HG03103 (cell line): ENCODE measurements at regions not wholly inside any gene's neighbourhood (a gene's known extent, or its start where the extent isn't known, plus 50 kb on each side); places are given as distances from the start of the nearest gene placed in this dataset.
"Not testable (repeated sequence)": the region's sequence is repeated elsewhere in the genome, so short reads cannot be mapped to it uniquely, and the experiment has no call there.

Experiments
- ATAC-seq: cut with Tn5 transposase; IDR thresholded peaks from one replicate; pipeline ENCODE4 v1.9.1; 2021; ENCODE audit warnings: low read depth; ENCODE audit not compliant: unreplicated experiment

GRCh38 chr10:29804025-29804852, 169.5 kb upstream of the SVIL start:
- no peak for ATAC-seq

- ATAC-seq: no peak
Observed at GRCh38 chr10:29802171-29802570, 167.4 kb upstream of the SVIL start.

GRCh38 chr10:29798921-29799690, 164.3 kb upstream of the SVIL start:
- no peak for ATAC-seq

- no peak for ATAC-seq
Observed at GRCh38 chr10:29797616-29798015, 162.8 kb upstream of the SVIL start.

- no peak for ATAC-seq
Observed at GRCh38 chr10:29795850-29796249, 161.1 kb upstream of the SVIL start.

GRCh38 chr10:29794776-29795611, 160.2 kb upstream of the SVIL start:
- ATAC-seq: no peak

- no peak for ATAC-seq
Observed at GRCh38 chr10:29791773-29792172, 157.0 kb upstream of the SVIL start.

GRCh38 chr10:29790207-29790606, 155.4 kb upstream of the SVIL start:
- no peak for ATAC-seq

GRCh38 chr10:29788113-29788512, 153.3 kb upstream of the SVIL start:
- ATAC-seq: no peak

- ATAC-seq: no peak
Observed at GRCh38 chr10:29785701-29786100, 150.9 kb upstream of the SVIL start.

- ATAC-seq: no peak
Observed at GRCh38 chr10:29784175-29784773, 149.5 kb upstream of the SVIL start.

GRCh38 chr10:29783201-29783947, 148.6 kb upstream of the SVIL start:
- no peak for ATAC-seq

GRCh38 chr10:29780639-29781038, 145.9 kb upstream of the SVIL start:
- ATAC-seq: no peak

GRCh38 chr10:29780096-29780495, 145.3 kb upstream of the SVIL start:
- ATAC-seq: no peak

- ATAC-seq: no peak
Observed at GRCh38 chr10:29776246-29776645, 141.5 kb upstream of the SVIL start.

- no peak for ATAC-seq
Observed at GRCh38 chr10:29774475-29774874, 139.7 kb upstream of the SVIL start.

- no peak for ATAC-seq
Observed at GRCh38 chr10:29773675-29774091, 138.9 kb upstream of the SVIL start.

- ATAC-seq: no peak
Observed at GRCh38 chr10:29772403-29772802, 137.6 kb upstream of the SVIL start.

- ATAC-seq: no peak
Observed at GRCh38 chr10:29771376-29771775, 136.6 kb upstream of the SVIL start.

GRCh38 chr10:29769277-29769676, 134.5 kb upstream of the SVIL start:
- not testable (repeated sequence) for ATAC-seq
